Endothelial cell of umbilical vein (primary cell): ENCODE measurements at regions not wholly inside any gene's neighbourhood (a gene's known extent, or its start where the extent isn't known, plus 50 kb on each side); places are given as distances from the start of the nearest gene placed in this dataset.

Experiments used
- BruUV-seq: library from RNA; stranded (reverse); fragments of 400-500 nt; replicated peaks from 2 replicates; lab custom pipeline; 2021; lab: Mats Ljungman, UMichigan
- CTCF ChIA-PET: fragments of 300-600, 350-600 bp; sonication (Branson Sonifier 250); formaldehyde crosslinking; loops from one replicate; lab custom pipeline; 2021; ENCODE audit warnings: antibody characterized with exemption, inconsistent platforms; lab: Charles Lee
- POLR2A ChIA-PET: fragments of 300-600, 350-600 bp; sonication (Branson Sonifier 250); formaldehyde crosslinking; loops from one replicate; lab custom pipeline; 2021; ENCODE audit warnings: antibody characterized with exemption, inconsistent platforms; lab: Charles Lee
- DNase-seq: peaks from one replicate; pipeline ENCODE4 v3.0.0-alpha.2; 2011; ENCODE audit warnings: low read depth, low spot score
- FAIRE-seq: peaks from 2 replicates; lab custom pipeline; 2011; peaks lifted over from hg19 to GRCh38; lab: Jason Lieb, UNC
- H2AFZ ChIP-seq: 2 replicates; pipeline ENCODE4 v1.6.0; 2012; ENCODE audit warnings: low read depth, low read length, control low read depth, inconsistent platforms
- H3K27ac ChIP-seq: 2 replicates; pipeline ENCODE4 v1.5.1; 2011; ENCODE audit warnings: low read depth, mild to moderate bottlenecking, control low read depth, low read length, moderate library complexity; ENCODE audit not compliant: insufficient read depth
- H3K27me3 ChIP-seq, 2 experiments: 2 replicates each; pipeline versions ENCODE4 v1.6.0 to v1.6.1; 2011; ENCODE audit warnings: low read length in 2 of 2, mixed read lengths in 1 of 2; ENCODE audit not compliant: control insufficient read depth in 2 of 2, insufficient read depth in 2 of 2
- H3K36me3 ChIP-seq, 2 experiments: 2 replicates in 1 of 2; 3 replicates in 1 of 2; pipeline ENCODE4 v1.5.1; 2011; ENCODE audit warnings: low read length in 2 of 2, mild to moderate bottlenecking in 1 of 2, moderate library complexity in 1 of 2; ENCODE audit not compliant: control insufficient read depth in 2 of 2, insufficient read depth in 2 of 2; ENCODE audit errors: extremely low read depth in 1 of 2
- H3K4me1 ChIP-seq: 3 replicates; pipeline ENCODE4 v1.5.1; 2011; ENCODE audit warnings: mild to moderate bottlenecking, low read length; ENCODE audit not compliant: control insufficient read depth, insufficient read depth; ENCODE audit errors: extremely low read depth
- H3K4me2 ChIP-seq: 2 replicates; pipeline ENCODE4 v1.6.1; 2011; ENCODE audit warnings: low read length, control low read depth, mixed read lengths; ENCODE audit not compliant: insufficient read depth
- H3K4me3 ChIP-seq, 3 experiments: fragments of 200-600 bp in 1 of 3; sonication (generic), shearing (Covaris generic) in 1 of 3; replicated peaks in 1 of 3; 2 replicates each; pipeline ENCODE4 v1.5.1; 2011 to 2016; ENCODE audit warnings: control low read depth in 3 of 3, low read length in 3 of 3, mild to moderate bottlenecking in 2 of 3, inconsistent platforms in 1 of 3, low read depth in 1 of 3, moderate library complexity in 1 of 3; ENCODE audit not compliant: insufficient read depth in 1 of 3
- H3K79me2 ChIP-seq: 2 replicates; pipeline ENCODE4 v1.6.0; 2012; ENCODE audit warnings: low read length, inconsistent platforms; ENCODE audit not compliant: control insufficient read depth, insufficient read depth
- H3K9ac ChIP-seq: replicated peaks from 2 replicates; pipeline ENCODE3; 2011; ENCODE audit warnings: low read length, control low read depth; ENCODE audit not compliant: insufficient read depth; ENCODE audit errors: extremely low read depth
- H3K9me1 ChIP-seq: replicated peaks from 3 replicates; pipeline ENCODE4 v1.6.0; 2011; ENCODE audit warnings: mild to moderate bottlenecking, low read length; ENCODE audit not compliant: control insufficient read depth, insufficient read depth; ENCODE audit errors: extremely low read depth
- H3K9me3 ChIP-seq: replicated peaks from 2 replicates; pipeline ENCODE4 v1.5.1; 2012; ENCODE audit warnings: low read length, inconsistent platforms; ENCODE audit not compliant: control insufficient read depth, insufficient read depth
- H4K20me1 ChIP-seq: replicated peaks from 2 replicates; pipeline ENCODE3; 2011; ENCODE audit warnings: mild to moderate bottlenecking, low read length; ENCODE audit not compliant: control insufficient read depth, insufficient read depth; ENCODE audit errors: extremely low read depth
- CTCF ChIP-seq, 2 donors: IDR thresholded peaks; 1 replicate in 1 of 2; 2 replicates in 1 of 2; pipeline ENCODE4 v1.5.1; 2011; ENCODE audit warnings: low read length in 2 of 2, mild to moderate bottlenecking in 2 of 2, moderate library complexity in 2 of 2, control low read depth in 1 of 2, inconsistent platforms in 1 of 2, low read depth in 1 of 2; ENCODE audit not compliant: insufficient read depth in 1 of 2; ENCODE audit errors: extremely low read depth in 1 of 2
- EZH2 ChIP-seq: IDR thresholded peaks from 2 replicates; pipeline ENCODE4 v1.6.1; 2012; ENCODE audit warnings: borderline replicate concordance, low read depth, mild to moderate bottlenecking, moderate library complexity, low read length, inconsistent platforms; ENCODE audit not compliant: severe bottlenecking
- FOS ChIP-seq: IDR thresholded peaks from 2 replicates; pipeline ENCODE4 v1.6.1; 2011; ENCODE audit warnings: mild to moderate bottlenecking, low read length, moderate library complexity, borderline replicate concordance; ENCODE audit not compliant: insufficient read depth
- GATA2 ChIP-seq: IDR thresholded peaks from 2 replicates; pipeline ENCODE4 v1.7.0; 2011; ENCODE audit warnings: low read depth, mild to moderate bottlenecking, moderate library complexity, mixed read lengths, low read length; ENCODE audit not compliant: insufficient read length, insufficient read depth
- JUN ChIP-seq: IDR thresholded peaks from 2 replicates; pipeline ENCODE4 v1.6.1; 2011; ENCODE audit warnings: borderline replicate concordance, low read depth; ENCODE audit not compliant: insufficient read length, insufficient read depth
- MAX ChIP-seq: IDR thresholded peaks from 2 replicates; pipeline ENCODE4 v1.6.1; 2011; ENCODE audit not compliant: insufficient read depth, insufficient read length
- MYC ChIP-seq: IDR thresholded peaks from one replicate; pipeline ENCODE4 v1.6.1; 2011; ENCODE audit warnings: mild to moderate bottlenecking, low read depth, low read length
- POLR2A ChIP-seq: IDR thresholded peaks from 2 replicates; pipeline ENCODE4 v1.6.1; 2012; ENCODE audit warnings: low read depth, mild to moderate bottlenecking, control low read depth, low read length
- POLR2AphosphoS5 ChIP-seq: IDR thresholded peaks from 2 replicates; pipeline ENCODE4 v1.6.1; 2012; ENCODE audit warnings: low read depth, mild to moderate bottlenecking, control low read depth, low read length, moderate library complexity; ENCODE audit not compliant: insufficient read depth
- dilution Hi-C: fragments of 300-500 bp; cut with MboI; formaldehyde crosslinking; loops from one replicate; pipeline ENCODE4 v1.15.0; 2019; ENCODE audit warnings: low sequenced_read_pairs; ENCODE audit not compliant: extremely low pct_ligation_motif_present
- intact Hi-C: fragments of 100-400 bp; cut with micrococcal nuclease; formaldehyde crosslinking; loops from one replicate; pipeline ENCODE4 v1.10.0; 2022

GRCh38 chr1:217011097-217011496, 287.9 kb upstream of the ESRRG start:
- H3K4me3 ChIP-seq: no peak overlapping the region
- ChIA-PET CTCF (no interaction called here), POLR2A (no interaction called here)
- H3K4me2 ChIP-seq: no peak overlapping the region
- H2AFZ ChIP-seq: no peak overlapping the region
- dilution Hi-C loops (no loop called here), intact Hi-C loops (no loop called here)
- H3K79me2 ChIP-seq: no peaks in the 10 kb centered on the region
- BruUV-seq: no TSS peak
- no peaks in the 10 kb centered on the region for H3K9me3 ChIP-seq
- H3K9ac ChIP-seq: no peak overlapping the region
- no peaks in the 10 kb centered on the region for H3K27me3 ChIP-seq
- no peaks in the 10 kb centered on the region for H3K36me3 ChIP-seq
- no peaks in the 10 kb centered on the region for H3K4me1 ChIP-seq
- DNase-seq (no peak), FAIRE-seq (no peak)
- no peak overlapping the region for H3K27ac ChIP-seq
- no peaks in the 10 kb centered on the region for H4K20me1 ChIP-seq
- TF ChIP-seq MAX (no peak), CTCF (IDR thresholded peaks at IDR 0.05; ENCODE audit: extremely low read depth in 1 of 2, insufficient read depth in 1 of 2, low read depth in 1 of 2, low read length in 2 of 2) (no peak), EZH2 (no peak), FOS (no peak), POLR2A (no peak), MYC (no peak), JUN (no peak), POLR2AphosphoS5 (no peak), GATA2 (no peak)
- no peaks in the 10 kb centered on the region for H3K9me1 ChIP-seq
